ENCODE measurements at regions not wholly inside any gene's neighbourhood (a gene's known extent, or its start where the extent isn't known, plus 50 kb on each side); places are given as distances from the start of the nearest gene placed in this dataset.

GRCh38 chr7:46239846-46240245 is 318.8 kb upstream of the IGFBP3 start:
- Histone ChIP-seq H3K4me2 (no peak overlapping the region), H3K36me3 (no peaks in the 10 kb centered on the region), H3K4me3 (no peak overlapping the region), H3K4me1 (no peaks in the 10 kb centered on the region), H3K27me3 (no peaks in the 10 kb centered on the region), H3K9ac (no peak overlapping the region), H3K27ac (no peak overlapping the region), H4K20me1 (no peaks in the 10 kb centered on the region), H3K9me3 (replicated peaks in 1 of 11) (no peaks in the 10 kb centered on the region)
- no peak for TF ChIP-seq Cebpa-rat (IDR thresholded peaks at IDR 0.05)

GRCh38 chr7:46237466-46237865 is 316.4 kb upstream of the IGFBP3 start:
- Histone ChIP-seq H3K36me3 (no peaks in the 10 kb centered on the region), H3K9ac (no peak overlapping the region), H3K9me3 (replicated peaks in 1 of 11) (no peaks in the 10 kb centered on the region), H3K4me1 (no peaks in the 10 kb centered on the region), H3K27ac (no peak overlapping the region), H4K20me1 (no peaks in the 10 kb centered on the region), H3K4me3 (no peak overlapping the region), H3K4me2 (no peak overlapping the region), H3K27me3 (no peaks in the 10 kb centered on the region)
- no peak for TF ChIP-seq Cebpa-rat (IDR thresholded peaks at IDR 0.05)

DNA sequence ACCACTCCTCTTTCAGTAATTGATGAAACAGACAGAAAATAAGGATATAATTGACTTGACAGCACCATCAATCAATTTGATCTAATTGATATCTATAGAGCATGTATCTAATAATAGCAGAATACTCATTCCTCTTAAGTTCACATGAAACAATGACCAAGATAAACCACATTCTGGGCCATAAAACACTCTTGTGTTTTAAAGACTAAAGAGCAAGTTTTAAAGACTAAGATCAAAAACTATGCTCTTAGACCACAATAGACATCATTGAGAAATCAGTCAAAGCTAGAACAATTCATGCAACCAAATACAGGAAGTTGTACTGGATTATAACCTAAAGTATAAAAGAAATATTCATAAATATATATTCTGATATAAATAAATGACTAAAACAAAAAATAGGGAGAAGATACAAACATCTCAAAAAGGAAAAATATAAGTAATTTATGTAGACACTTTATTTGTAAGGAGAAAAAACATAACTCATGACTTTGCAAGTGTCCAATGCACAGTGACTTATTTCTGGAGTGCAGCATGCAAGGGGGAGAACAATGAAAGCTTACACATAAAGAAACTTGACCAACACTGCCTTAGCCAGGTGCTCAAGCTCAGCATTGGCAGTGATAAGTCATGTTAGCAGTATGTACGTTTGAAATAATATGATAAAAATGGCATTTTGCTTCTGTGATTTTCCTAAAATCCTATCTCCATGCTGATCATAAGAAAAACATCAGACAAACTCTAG is 312.7 kb upstream of the IGFBP3 start:
- Histone ChIP-seq H3K9ac (no peak overlapping the region), H3K4me3 (no peak overlapping the region), H3K27me3 (no peaks in the 10 kb centered on the region), H3K27ac (no peak overlapping the region), H3K4me2 (no peak overlapping the region), H3K9me3 (replicated peaks in 1 of 11) (no peaks in the 10 kb centered on the region), H3K36me3 (no peaks in the 10 kb centered on the region), H3K4me1 (no peaks in the 10 kb centered on the region), H4K20me1 (no peaks in the 10 kb centered on the region)
- no peak for TF ChIP-seq Cebpa-rat (IDR thresholded peaks at IDR 0.05)

DNA sequence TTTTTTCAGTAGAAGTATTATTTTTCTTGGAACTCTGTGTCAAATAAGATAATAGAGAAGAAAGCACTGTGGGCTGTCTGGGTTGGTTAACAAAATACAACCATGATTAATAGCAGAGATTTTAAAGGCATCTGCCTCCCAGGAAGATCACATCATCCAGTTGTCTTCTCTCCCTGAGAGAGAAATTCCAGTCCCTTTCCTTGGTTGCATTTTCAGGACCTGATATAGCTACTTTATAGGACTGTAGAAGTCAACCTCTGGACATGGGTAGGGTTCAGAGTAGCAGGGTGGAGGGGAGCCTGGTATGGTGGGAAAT is 309.9 kb upstream of the IGFBP3 start:
- no peak for TF ChIP-seq Cebpa-rat (IDR thresholded peaks at IDR 0.05)
- Histone ChIP-seq H3K9me3 (replicated peaks in 1 of 11) (no peaks in the 10 kb centered on the region), H3K27ac (no peak overlapping the region)

DNA sequence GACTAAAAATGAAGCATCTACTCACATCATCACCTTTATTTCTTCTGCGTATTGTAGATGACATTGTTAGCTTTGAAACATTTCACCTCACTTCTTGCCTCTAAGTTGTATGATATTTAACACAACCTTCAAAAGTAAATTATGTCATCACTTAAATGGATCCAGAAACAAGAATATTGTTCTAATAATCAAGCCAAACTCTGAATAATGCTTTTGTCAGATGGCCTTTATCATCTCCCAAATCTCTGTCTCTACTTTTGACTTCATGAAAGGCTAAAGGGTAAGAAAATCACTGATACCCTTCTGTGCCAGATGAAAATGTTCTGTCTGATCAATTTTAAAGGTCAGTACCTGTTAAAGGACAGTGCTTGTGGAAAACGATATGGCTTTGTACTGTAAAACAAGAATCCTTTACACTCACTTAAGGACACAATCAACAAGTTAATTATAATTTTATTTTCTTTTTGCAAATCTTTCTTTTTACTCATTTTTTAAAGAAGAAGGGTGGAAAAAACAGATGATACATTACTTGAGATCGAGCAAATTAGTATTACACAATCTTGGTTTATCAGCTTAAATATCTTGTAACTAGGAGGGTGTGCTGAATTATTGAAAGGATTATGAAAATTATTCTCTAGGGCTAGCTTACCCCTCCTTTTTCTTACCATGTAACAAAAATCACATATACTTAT is 309.4 kb upstream of the IGFBP3 start:
- Histone ChIP-seq H3K36me3 (no peaks in the 10 kb centered on the region), H3K27ac (no peak overlapping the region), H3K4me3 (no peak overlapping the region), H3K4me1 (no peaks in the 10 kb centered on the region), H3K9ac (no peak overlapping the region), H3K9me3 (replicated peaks in 1 of 11) (no peaks in the 10 kb centered on the region), H3K27me3 (no peaks in the 10 kb centered on the region), H3K4me2 (no peak overlapping the region), H4K20me1 (no peaks in the 10 kb centered on the region)
- no peak for TF ChIP-seq Cebpa-rat (IDR thresholded peaks at IDR 0.05)

More for the DNA sequence above, 309.9 kb upstream of the IGFBP3 start:
- no peaks in the 10 kb centered on the region for H3K36me3 ChIP-seq
- H3K4me2 ChIP-seq: no peak overlapping the region
- H4K20me1 ChIP-seq: no peaks in the 10 kb centered on the region
- no peaks in the 10 kb centered on the region for H3K4me1 ChIP-seq
- no peak overlapping the region for H3K4me3 ChIP-seq
- H3K9ac ChIP-seq: no peak overlapping the region
- H3K27me3 ChIP-seq: no peaks in the 10 kb centered on the region

- H3K27ac ChIP-seq: no peak overlapping the region
- no peaks in the 10 kb centered on the region for H3K4me1 ChIP-seq
- TF ChIP-seq Cebpa-rat (IDR thresholded peaks at IDR 0.05): no peak
- H4K20me1 ChIP-seq: no peaks in the 10 kb centered on the region
- no peak overlapping the region for H3K4me2 ChIP-seq
- no peaks in the 10 kb centered on the region for H3K9me3 ChIP-seq (replicated peaks in 1 of 11)
- no peak overlapping the region for H3K9ac ChIP-seq
- no peaks in the 10 kb centered on the region for H3K27me3 ChIP-seq
- H3K4me3 ChIP-seq: no peak overlapping the region
- no peaks in the 10 kb centered on the region for H3K36me3 ChIP-seq
Observed at GRCh38 chr7:46229409-46229808, 308.3 kb upstream of the IGFBP3 start.

DNA sequence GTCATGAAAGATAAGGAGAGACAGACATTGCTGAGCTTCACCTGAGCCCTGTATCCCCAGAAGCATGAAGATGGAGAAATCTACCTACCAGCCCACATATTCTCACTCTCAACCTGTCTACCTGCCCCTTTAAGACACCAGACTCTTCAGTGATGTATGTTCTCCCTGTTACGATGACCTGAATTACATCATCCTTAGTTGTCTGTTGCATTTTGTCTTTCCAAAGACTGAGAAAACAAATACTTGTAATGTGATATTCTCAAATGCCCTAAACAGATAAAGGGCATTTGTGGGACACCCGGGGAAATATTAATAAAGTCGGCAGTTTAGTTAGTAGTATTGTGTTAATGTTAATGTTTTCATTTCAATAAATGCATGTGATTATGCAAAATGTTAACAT is 305.8 kb upstream of the IGFBP3 start:
- H3K27me3 ChIP-seq: no peaks in the 10 kb centered on the region
- no peak overlapping the region for H3K27ac ChIP-seq
- H3K4me3 ChIP-seq: no peak overlapping the region
- TF ChIP-seq Cebpa-rat (IDR thresholded peaks at IDR 0.05): no peak
- no peak overlapping the region for H3K4me2 ChIP-seq
- no peaks in the 10 kb centered on the region for H3K4me1 ChIP-seq
- H3K9me3 ChIP-seq (replicated peaks in 1 of 11): no peaks in the 10 kb centered on the region
- no peak overlapping the region for H3K9ac ChIP-seq
- H3K36me3 ChIP-seq: no peaks in the 10 kb centered on the region
- H4K20me1 ChIP-seq: no peaks in the 10 kb centered on the region

- no peaks in the 10 kb centered on the region for H3K4me1 ChIP-seq
- no peak for TF ChIP-seq Cebpa-rat (IDR thresholded peaks at IDR 0.05)
- no peaks in the 10 kb centered on the region for H4K20me1 ChIP-seq
- no peak overlapping the region for H3K9ac ChIP-seq
- no peaks in the 10 kb centered on the region for H3K27me3 ChIP-seq
- H3K36me3 ChIP-seq: no peaks in the 10 kb centered on the region
- H3K4me3 ChIP-seq: no peak overlapping the region
- H3K4me2 ChIP-seq: no peak overlapping the region
- H3K27ac ChIP-seq: no peak overlapping the region
- no peaks in the 10 kb centered on the region for H3K9me3 ChIP-seq (replicated peaks in 1 of 11)
Observed at GRCh38 chr7:46224363-46224762, 303.3 kb upstream of the IGFBP3 start.

GRCh38 chr7:46220066-46220630 is 299.1 kb upstream of the IGFBP3 start:
- no peak overlapping the region for H3K9ac ChIP-seq
- no peaks in the 10 kb centered on the region for H3K4me1 ChIP-seq
- no peak overlapping the region for H3K27ac ChIP-seq
- no peaks in the 10 kb centered on the region for H3K9me3 ChIP-seq (replicated peaks in 1 of 11)
- no peaks in the 10 kb centered on the region for H3K27me3 ChIP-seq
- no peak overlapping the region for H3K4me2 ChIP-seq
- no peaks in the 10 kb centered on the region for H3K36me3 ChIP-seq
- TF ChIP-seq Cebpa-rat (IDR thresholded peaks at IDR 0.05): no peak
- H3K4me3 ChIP-seq: no peak overlapping the region
- H4K20me1 ChIP-seq: no peaks in the 10 kb centered on the region
